ENCODE measurements at regions not wholly inside any gene's neighbourhood (a gene's known extent, or its start where the extent isn't known, plus 50 kb on each side); places are given as distances from the start of the nearest gene placed in this dataset.

- TF ChIP-seq, protein P1, sequence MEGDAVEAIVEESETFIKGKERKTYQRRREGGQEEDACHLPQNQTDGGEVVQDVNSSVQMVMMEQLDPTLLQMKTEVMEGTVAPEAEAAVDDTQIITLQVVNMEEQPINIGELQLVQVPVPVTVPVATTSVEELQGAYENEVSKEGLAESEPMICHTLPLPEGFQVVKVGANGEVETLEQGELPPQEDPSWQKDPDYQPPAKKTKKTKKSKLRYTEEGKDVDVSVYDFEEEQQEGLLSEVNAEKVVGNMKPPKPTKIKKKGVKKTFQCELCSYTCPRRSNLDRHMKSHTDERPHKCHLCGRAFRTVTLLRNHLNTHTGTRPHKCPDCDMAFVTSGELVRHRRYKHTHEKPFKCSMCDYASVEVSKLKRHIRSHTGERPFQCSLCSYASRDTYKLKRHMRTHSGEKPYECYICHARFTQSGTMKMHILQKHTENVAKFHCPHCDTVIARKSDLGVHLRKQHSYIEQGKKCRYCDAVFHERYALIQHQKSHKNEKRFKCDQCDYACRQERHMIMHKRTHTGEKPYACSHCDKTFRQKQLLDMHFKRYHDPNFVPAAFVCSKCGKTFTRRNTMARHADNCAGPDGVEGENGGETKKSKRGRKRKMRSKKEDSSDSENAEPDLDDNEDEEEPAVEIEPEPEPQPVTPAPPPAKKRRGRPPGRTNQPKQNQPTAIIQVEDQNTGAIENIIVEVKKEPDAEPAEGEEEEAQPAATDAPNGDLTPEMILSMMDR (IDR thresholded peaks at IDR 0.05; ENCODE audit: low read depth, low read length) = no peak
- DNase-seq (ENCODE audit: extremely low read depth, low read depth) = peak; percentile 87
Measured at GRCh38 chr1:19010995-19011844, 54.7 kb upstream of the IFFO2 start.

DNA sequence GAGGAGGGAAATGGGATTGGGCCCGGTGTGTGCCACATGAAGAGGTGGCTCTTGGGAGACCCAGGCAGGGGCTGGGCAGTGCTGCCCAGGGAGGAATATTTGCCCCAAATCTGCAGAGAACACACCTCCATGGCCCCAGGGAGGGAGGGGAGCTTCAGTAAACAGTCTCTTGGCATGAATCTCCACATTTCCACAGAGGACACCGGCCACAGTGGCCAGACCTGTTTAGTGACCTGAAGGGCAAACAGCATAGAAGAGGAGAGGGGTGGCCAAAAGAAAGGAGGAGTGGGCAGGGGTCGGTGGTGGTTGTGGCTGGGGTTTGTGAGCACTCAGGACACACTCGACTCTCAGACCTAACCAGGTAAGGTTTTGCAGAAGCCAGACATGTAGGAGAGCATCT lies 54.0 kb upstream of the IFFO2 start:
- no peak for DNase-seq (ENCODE audit: extremely low read depth, low read depth)
- TF ChIP-seq, protein P1 (IDR thresholded peaks at IDR 0.05; ENCODE audit: low read depth, low read length) = no peak

DNA sequence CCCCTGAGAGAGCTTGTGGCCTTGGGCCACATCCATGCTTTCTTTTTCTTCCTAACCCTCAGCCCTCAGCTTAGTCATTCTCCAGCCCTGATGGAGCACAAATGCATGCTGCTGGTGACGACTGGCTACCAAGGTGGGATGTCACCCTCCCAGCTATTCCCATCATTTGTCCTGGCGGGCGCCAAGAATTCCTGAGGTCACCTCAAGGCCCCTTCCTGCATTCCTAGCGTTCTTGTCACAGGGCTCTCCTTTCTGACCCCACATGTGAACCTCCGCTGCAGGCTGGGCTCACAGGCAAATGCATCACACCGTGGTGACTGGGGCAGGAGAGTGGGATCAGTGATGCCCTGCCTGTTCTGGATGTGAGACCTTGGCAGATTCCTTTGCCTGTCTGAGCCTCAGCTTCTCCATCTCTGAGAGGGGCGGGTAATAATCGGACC lies 53.4 kb upstream of the IFFO2 start:
- TF ChIP-seq, protein P1 (IDR thresholded peaks at IDR 0.05; ENCODE audit: low read depth, low read length) = no peak
- DNase-seq (ENCODE audit: extremely low read depth, low read depth) = peak; percentile 14

DNA sequence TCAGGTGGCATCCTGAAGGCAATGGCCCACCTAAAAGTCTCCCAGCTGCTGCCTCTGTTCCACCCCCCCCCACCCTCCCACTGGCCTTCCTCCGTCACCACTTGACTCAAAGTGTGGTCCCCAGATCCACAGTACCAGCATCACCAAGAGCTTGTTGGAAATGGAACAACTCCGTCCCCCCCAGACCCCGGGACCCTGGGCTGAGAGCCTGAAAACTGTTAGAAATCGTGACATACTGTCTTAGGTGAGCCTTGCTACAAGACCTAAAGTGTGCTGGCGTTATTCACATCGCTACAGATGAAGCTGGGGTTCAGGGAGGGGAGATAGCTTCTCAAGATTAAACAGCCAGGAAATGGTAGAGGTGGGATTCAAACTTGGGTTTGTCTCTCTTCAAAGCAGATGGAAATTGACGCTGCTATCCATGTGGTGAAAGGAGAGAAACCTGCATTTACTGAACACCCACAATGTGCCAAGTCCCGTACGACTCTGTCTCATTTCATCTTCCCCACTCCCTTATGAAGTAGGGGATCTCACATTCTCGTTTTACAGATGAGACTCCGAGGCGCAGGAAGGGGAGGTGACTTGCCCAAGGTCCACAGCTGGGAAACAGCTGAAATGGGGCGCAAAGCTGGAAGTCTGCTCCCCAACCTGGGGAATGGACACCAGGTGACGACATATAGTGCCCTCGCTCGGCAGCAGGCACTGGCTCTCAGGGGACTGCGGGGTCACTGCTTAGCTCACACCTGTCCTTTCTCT lies 52.8 kb upstream of the IFFO2 start:
- DNase-seq (ENCODE audit: extremely low read depth, low read depth) = no peak
- TF ChIP-seq, protein P1 (IDR thresholded peaks at IDR 0.05; ENCODE audit: low read depth, low read length) = no peak

- no peak for DNase-seq (ENCODE audit: extremely low read depth, low read depth)
- TF ChIP-seq, protein P1 (IDR thresholded peaks at IDR 0.05; ENCODE audit: low read depth, low read length) = no peak
Measured at GRCh38 chr1:19007491-19008441, 51.3 kb upstream of the IFFO2 start.

DNA sequence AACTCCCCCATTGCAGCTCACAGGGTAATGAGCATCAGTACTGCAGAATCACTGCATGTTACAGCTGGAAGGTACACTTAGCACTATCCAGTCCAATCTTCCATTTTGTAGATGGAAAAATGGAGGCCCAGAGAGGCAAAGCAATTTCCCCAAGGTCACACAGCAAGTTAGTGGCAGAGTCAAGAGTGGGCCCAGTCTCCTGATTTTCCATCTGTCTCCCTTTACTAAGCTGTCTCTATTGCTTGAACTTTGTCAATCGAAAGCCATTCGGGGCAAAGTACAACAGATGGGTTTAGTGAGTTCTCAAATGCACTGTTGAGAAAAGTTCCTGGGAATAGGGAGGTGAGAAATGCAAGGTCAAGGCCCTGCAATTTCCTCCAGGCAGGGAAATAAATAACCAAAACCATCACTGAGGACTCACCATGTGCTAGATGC lies 50.4 kb upstream of the IFFO2 start:
- TF ChIP-seq, protein P1 (IDR thresholded peaks at IDR 0.05; ENCODE audit: low read depth, low read length) = no peak

More for the DNA sequence above, 50.4 kb upstream of the IFFO2 start:
- no peak for DNase-seq (ENCODE audit: extremely low read depth, low read depth)
